Body of pancreas (tissue), 4 donors: ENCODE measurements at regions not wholly inside any gene's neighbourhood (a gene's known extent, or its start where the extent isn't known, plus 50 kb on each side); places are given as distances from the start of the nearest gene placed in this dataset.

ENCODE experiments used
- CTCF ChIP-seq, 7 experiments: fragments of 450-650 bp in 4 of 7; fragments of 200-600 bp in 3 of 7; sonication (generic) in 3 of 7; IDR thresholded peaks; one replicate each; pipeline ENCODE4 v1.5.1; 2016 to 2019; ENCODE audit warnings: antibody characterized with exemption in 7 of 7
- POLR2A ChIP-seq, 3 donors: fragments of 450-650 bp; IDR thresholded peaks; one replicate each; pipeline ENCODE4 v1.6.1; 2016; ENCODE audit warnings: antibody characterized with exemption in 3 of 3, mild to moderate bottlenecking in 2 of 3

GRCh38 chr4:35080799-35081198 is 1163.5 kb downstream of the ARAP2 start:
- TF ChIP-seq POLR2A (IDR thresholded peaks at IDR 0.05) (no peak), CTCF (IDR thresholded peaks at IDR 0.05) (no peak)
